HPDE6-E6E7 (cell line): ENCODE measurements at regions not wholly inside any gene's neighbourhood (a gene's known extent, or its start where the extent isn't known, plus 50 kb on each side); places are given as distances from the start of the nearest gene placed in this dataset.

Experiments
- DNase-seq: peaks from one replicate; pipeline ENCODE4 v3.0.0; 2011; ENCODE audit warnings: missing footprints; ENCODE audit errors: extremely low spot score

- no peak for DNase-seq
Observed at GRCh38 chr17:79422236-79422635, 188.6 kb downstream of the RBFOX3 start.

GRCh38 chr17:79420318-79421243 lies 190.3 kb downstream of the RBFOX3 start:
- no peak for DNase-seq

DNA sequence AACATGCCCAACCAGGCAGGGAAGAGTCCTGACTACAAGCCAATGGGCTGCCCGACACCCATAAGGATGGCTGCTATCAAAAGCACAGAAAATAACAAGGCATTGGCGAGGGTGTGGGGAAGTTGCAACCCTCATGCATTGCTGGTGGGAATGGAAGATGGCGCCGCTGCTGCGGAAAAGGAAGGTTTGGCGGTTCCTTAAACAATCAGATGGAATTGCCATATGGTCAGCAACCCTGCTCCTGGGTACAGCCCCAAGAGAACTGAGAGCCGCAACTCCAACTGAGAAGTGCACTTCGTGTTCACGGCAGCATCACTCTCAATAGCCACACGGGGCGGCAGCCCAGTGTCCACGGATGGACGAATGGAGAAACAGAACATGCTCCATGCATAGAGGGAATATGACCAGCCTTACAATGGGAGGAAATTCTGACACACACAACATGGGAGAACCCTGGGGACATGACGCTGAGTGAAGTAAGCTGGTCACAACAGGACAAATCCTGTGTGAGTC lies 193.3 kb downstream of the RBFOX3 start:
- DNase-seq, result no peak

GRCh38 chr17:79415909-79416308 lies 194.9 kb downstream of the RBFOX3 start:
- DNase-seq, result no peak

DNA sequence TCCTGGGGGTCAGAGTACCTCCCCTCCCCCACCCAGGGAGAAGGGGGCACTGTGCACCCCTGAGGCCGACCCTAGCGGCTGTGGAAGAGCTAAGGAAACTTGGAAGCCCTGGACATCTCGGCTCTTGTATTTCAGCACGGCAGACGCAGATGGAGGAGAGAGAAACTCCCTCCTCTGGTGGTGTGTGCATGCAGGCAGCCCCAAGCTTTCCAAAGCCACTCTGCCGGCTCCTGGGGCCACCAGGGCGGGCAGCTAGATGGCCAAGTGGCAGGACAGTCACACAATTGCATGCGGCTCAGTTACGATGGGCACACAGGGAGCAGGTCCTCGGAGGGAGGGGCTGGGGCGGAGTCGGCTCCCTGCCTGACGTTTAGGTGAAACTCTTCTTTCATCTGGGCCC lies 195.5 kb downstream of the RBFOX3 start:
- DNase-seq, result no peak

- DNase-seq, result no peak
Observed at GRCh38 chr17:79414793-79415211, 196.0 kb downstream of the RBFOX3 start.

DNA sequence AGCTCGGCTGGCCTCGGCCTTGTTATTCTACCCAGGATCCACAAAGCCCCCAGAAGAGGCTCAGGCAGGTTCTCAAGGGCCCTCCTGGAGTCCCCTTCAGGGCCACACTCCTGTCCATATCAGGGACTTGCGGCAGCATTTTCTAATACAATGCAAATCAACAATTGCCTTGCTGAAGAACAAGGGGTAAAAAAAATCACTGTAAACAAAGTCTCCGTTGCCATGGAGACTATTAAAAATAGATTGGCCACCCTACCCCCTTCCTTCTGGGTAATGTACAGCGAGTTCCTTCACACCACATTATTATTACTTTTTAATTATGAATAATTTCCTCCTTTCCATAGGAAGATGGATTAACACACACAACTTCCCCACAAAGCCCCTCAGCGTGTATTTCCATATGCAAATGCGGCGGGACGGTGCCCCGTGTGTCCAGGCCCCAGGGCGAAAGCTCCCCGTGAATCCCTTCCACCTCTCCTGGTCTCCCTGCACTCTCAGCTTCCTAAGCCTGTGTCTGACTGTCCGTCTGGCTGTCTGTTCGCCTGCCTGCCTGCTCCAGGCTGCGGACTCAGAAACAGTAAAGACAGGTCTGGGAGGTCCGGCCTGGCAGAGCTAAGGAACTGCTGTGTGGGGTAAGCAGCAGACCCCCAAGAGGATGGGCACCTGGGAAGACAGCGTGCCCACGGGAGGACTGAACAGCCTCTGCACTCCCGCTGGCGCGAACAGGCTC lies 196.6 kb downstream of the RBFOX3 start:
- DNase-seq, result no peak

DNA sequence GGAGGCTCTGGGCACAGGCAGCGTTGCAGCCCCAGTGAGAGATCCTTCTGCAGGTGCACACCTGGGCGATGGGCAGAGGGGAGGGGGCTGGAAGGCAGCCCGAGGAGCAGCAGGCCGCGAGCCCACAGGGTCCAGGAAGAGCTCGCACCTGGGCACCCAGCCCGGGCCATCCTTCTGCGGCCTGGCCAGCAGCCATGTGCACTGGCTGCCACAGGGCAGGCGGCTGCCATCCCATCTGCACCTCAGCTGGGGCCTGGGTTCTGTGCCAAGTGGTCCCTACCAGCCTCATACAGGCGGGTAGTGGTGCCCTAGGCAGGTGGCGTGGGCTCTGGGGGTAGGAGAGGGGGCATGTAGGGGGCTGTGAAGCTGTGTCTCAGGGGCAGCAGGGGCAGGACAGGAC lies 197.2 kb downstream of the RBFOX3 start:
- DNase-seq, result no peak

DNA sequence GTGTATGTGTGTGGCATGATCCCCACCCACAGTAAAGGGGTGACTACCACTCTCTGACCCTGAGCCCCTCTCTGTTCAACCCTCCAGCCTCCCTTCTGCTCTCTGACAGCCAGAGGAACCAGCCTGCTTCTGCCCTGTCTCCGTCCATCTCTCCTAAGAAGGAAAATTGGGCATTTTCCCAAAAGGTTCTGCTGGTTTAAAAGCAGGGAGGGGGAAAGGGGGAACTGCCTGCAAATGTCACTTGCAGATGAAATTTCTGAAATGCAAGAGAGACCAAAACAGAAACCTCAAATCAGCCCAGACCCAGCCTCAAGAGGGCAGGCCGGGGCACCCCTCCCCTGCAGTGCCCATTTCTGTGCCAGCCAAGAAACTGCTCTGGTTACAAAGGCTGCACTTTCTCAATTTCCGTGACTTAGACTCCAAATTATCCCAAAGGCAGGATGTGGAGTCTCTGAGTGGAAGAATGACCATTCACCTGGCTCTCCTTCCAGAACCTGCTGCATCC lies 197.9 kb downstream of the RBFOX3 start:
- DNase-seq, result no peak

GRCh38 chr17:79412110-79412509 lies 198.7 kb downstream of the RBFOX3 start:
- no peak for DNase-seq

DNA sequence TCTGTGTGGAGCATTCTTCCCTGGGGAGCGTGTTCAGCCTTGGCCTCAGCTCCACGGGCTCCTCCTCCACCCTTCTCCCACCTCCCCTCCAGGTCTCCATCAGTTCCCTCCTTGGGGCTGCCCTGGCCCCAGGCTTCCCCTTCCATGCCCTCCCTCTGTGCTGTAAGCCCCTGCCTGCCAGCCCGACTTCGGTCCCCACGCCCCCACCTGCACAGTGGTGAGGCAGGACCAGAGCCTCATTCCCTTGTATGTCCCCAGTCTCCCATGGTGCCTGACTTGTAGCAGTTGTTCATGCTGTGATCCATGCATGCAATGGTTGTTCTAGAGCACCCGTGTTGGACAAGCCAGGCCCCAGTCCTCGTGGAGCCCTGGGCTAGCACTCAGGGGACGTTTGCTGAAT lies 199.4 kb downstream of the RBFOX3 start:
- no peak for DNase-seq

- DNase-seq, result no peak
Observed at GRCh38 chr17:79410681-79411080, 200.2 kb downstream of the RBFOX3 start.

DNA sequence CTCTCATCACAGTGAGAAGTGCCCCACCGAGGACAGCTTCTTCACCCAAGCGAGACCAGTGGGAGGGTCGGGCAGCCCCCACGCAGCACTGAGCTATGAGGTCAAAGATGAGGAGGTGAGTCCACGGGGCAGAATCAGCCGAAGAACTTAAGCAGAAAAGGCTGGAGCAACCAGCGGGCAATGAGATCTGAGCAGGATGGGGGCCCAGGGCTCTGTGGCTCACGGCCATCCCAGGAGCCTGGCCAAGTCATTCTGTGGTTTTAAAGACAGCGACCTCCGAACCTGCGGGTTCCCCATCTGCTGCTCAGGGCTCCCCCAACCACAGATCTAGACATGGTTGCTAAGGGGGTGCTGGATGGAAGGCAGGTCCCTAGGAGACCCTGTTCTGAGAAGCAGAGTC lies 202.6 kb downstream of the RBFOX3 start:
- no peak for DNase-seq

DNA sequence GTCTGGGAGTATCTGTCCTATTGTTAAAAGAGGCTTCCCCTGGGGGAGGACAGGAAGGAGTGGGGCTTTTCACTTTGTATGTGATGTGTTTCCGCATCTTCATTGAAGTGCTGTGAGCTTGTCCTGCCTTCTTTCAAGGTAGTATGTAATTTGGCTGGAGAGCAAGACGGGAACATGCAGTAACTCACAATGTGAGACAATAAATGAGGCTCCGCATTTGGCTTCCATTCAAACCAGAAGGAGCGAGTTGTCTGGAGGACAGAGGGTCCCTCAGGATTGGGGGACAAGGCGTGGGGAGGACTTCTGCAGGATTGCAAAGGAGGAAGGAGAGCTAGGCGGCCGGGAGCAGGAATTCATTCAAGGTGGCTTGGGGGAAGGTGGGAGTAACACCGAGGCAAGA lies 203.5 kb downstream of the RBFOX3 start:
- no peak for DNase-seq

GRCh38 chr17:79406316-79406715 lies 204.5 kb downstream of the RBFOX3 start:
- no peak for DNase-seq

GRCh38 chr17:79405823-79406222 lies 205.0 kb downstream of the RBFOX3 start:
- DNase-seq, result no peak

DNA sequence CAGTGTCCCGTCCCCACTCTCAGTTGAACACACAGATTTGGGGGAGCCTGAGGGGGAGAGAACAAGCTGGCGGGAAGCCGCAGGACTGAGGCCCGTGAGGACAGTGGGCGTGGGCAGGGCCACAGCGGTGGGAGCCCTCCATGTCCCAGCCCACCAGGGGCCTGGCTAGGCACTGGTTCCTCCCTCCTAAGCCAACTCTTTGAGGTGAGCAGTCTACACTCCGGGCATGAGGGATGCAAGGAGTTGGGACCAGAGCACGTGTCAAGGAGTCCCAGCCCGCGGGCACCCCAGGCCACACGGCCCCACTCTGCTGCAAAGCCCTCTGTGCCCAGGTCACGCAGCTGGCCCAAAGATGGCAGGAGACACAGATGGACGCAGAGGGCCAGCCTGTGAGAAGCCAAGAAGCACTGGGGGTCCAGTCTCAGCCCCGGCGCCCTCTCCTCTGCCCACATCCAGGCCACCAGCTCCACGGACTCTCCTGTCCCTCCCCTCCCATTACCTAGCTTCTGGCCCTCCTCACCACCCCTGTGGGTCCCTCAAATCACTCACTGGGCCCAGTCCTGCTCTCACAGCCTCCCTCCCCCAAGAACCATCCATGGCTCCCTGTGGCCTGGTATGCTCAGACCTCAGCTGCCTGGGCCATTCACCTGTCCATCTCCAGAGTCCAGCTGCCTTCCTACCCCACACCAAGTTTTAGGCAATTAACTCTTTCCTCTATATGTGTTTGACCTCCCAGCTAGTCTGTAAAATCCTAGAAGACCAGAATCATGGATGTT lies 206.5 kb downstream of the RBFOX3 start:
- DNase-seq, result no peak

DNA sequence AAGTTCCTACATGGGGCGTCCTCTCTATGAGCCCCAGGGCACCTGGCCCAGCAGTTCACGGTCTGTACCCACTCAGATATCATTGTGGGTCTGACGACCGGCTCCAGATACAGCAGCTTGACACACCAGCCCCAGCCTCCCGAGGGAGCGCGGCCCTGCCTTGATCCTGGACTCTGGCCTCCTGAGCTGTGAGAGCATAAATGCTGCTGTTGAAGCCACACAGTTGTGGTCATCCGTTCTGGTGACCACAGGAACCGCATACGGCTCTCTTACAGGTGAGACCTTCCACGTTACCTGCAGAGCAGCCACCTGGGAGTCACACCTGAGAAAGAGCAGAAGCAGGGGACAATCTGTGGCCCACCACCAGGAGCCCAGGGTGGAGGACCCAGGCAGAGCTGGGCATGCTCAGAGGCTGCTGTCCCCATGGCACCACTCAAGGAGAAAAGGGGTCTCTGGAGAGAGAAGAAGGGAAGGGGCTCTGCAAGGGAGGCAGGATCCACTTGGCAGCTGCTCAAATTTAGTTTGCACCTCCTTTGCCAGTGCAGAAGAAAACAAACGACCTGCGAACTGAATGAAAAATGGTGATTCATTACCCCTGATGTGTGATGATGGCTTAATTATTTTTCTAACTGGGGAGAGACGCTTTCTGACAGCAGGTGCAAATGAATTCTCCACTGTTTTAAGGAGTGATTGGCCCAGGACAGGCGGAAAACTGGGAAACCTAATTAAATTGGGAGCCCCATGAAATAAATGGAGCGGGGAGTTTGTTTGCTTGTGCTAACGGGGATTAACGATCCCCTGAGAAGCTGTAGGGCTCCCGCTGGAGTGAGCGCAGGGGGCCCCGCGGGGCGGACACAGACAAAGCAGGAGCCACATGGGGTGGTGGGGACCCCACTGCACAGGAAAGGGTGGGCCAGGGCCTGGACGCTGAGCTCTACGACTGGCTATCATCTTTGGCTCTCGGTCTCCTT lies 208.9 kb downstream of the RBFOX3 start:
- no peak for DNase-seq

DNA sequence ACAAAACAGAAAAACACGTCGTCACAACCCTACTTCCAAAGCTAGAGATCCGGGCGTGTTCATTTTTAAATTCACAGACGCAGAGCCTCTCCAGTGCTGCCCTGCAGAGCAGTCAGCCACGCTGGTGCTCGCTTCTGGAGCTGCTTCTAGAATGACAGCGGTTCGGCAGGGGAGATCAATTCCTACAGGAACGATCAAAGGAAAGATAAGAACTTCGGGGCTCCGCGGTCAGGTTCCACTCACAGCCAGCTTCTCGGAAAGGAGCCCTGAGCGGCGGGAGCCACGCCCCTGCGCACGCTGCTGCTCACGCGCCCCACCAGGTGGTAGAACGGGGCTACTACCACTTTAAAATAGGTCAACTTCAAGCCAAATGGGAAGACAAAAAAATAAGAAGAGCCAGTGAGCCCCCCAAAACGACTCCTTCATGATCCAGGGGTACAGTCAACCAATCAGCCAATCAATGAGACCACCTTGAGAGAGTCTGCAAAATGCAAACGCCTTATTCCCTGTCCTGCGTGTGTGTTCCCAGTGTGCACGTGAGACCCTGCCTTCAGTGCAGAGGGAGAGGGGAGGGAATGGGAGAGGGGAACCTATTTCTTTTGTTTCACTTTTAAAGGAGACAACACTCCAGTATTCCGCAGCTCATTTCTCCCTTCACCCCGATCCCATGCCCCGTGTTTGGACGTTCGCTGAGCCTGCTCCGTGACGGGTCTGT lies 209.7 kb downstream of the RBFOX3 start:
- DNase-seq, result peak; percentile 70

DNA sequence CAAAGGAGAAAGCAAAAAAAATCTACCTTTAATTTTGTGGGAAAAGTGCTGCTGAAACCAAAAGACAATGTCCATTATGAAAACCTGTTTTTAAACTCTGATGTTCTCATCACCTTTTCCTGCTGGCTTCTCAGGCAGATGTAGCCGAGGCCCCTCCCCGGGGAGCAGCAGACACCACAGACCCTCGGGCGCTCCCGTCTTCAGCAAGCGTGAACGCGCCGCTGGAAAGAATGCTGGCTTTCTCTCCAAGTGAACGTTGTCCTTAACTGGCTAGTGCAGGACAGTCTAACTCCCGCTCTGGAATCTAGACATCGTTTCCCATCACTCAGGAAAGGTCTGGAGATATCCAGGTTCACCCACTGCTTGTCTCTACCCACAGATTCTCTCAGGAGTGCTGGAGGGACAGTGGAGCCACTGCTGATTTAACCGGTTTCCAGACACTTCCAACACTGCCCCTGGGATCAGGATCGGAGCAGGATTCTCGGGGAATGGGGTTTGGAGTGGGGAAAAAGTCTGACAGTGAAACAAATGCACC lies 211.2 kb downstream of the RBFOX3 start:
- DNase-seq, result no peak
